ENCODE measurements at regions not wholly inside any gene's neighbourhood (a gene's known extent, or its start where the extent isn't known, plus 50 kb on each side); places are given as distances from the start of the nearest gene placed in this dataset.

DNA sequence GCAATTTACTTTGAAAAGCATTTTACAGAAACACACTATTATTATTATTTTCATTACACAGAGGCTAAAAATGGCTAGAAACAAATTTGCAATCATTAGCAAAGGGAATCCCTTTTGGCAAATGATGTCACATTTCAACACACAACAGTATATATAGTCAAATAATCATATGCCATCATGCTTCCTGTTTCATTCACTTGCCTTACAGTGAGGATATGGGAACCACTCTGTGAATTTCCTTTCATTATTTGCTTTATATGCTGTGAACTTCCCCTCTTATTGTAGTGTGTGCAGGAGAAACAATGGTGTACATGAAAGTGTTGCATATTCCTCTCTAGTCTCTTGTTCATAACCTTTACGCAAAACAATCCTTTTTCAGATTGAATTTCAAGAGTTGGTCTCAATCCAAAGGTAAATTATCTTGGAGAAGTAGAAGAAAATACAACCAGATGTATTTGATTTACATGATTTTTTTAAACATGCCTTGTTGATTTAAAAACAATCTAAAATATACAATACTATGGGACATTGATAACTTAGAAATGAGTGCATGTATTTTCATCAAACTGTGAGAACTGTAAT is 657.3 kb downstream of the EFNB2 start:
- no peak for DNase-seq (ENCODE audit: low spot score in 2 of 2)
- Histone ChIP-seq H3K36me3 (no peaks in the 10 kb centered on the region), H3K4me3 (no peak overlapping the region), H3K9me3 (no peaks in the 10 kb centered on the region), H3K4me1 (no peaks in the 10 kb centered on the region), H3K27me3 (no peaks in the 10 kb centered on the region), H3K27ac (no peak overlapping the region)
- TF ChIP-seq, protein P1, sequence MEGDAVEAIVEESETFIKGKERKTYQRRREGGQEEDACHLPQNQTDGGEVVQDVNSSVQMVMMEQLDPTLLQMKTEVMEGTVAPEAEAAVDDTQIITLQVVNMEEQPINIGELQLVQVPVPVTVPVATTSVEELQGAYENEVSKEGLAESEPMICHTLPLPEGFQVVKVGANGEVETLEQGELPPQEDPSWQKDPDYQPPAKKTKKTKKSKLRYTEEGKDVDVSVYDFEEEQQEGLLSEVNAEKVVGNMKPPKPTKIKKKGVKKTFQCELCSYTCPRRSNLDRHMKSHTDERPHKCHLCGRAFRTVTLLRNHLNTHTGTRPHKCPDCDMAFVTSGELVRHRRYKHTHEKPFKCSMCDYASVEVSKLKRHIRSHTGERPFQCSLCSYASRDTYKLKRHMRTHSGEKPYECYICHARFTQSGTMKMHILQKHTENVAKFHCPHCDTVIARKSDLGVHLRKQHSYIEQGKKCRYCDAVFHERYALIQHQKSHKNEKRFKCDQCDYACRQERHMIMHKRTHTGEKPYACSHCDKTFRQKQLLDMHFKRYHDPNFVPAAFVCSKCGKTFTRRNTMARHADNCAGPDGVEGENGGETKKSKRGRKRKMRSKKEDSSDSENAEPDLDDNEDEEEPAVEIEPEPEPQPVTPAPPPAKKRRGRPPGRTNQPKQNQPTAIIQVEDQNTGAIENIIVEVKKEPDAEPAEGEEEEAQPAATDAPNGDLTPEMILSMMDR (IDR thresholded peaks at IDR 0.05), result no peak
- intact Hi-C loops (cut with DNase I), result no loop called here

DNA sequence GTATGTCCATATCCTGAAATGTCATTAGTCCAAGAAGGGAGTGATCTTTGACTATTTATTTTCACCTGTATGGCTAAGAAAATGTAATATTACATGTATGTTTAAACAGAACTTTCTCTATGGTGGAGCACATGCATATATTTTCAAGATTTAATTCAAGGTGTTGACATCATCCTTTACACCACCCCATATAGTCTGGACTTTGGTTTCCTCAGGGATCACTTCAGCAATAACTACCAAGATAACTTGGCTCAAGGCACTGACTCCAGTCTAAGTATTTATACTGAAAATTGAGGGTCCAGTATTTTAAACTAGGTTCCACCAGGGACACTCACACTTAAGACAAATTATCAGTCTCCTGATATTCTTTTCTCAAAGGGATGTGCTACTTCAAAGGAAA is 660.6 kb downstream of the EFNB2 start:
- intact Hi-C loops (cut with DNase I), result no loop called here
- DNase-seq (ENCODE audit: low spot score in 2 of 2), result no peak
- TF ChIP-seq, protein P1 (IDR thresholded peaks at IDR 0.05), result no peak
- Histone ChIP-seq H3K9me3 (no peaks in the 10 kb centered on the region), H3K4me1 (no peaks in the 10 kb centered on the region), H3K27me3 (no peaks in the 10 kb centered on the region), H3K27ac (no peak overlapping the region), H3K4me3 (no peak overlapping the region), H3K36me3 (no peaks in the 10 kb centered on the region)

DNA sequence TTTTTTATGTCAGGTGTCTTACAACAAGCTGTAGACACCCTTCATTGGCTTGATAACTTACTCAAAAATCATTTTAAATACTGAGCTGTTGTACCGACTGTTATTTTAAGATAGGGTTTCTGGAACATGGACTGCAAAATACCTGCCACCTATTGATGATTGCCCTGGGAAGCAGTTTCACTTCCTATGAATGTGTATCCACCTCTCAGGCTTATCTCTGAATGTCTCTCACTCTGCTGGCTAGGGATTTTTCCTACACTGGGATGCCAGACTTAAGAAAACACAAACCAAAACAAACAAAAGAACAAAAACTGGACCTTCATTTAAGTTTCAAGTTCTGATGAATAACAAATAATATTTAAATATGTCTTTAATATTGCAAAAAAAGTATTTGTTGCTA is 663.7 kb downstream of the EFNB2 start:
- Histone ChIP-seq H3K4me1 (no peaks in the 10 kb centered on the region), H3K4me3 (no peak overlapping the region), H3K27ac (no peak overlapping the region), H3K36me3 (no peaks in the 10 kb centered on the region), H3K9me3 (no peaks in the 10 kb centered on the region), H3K27me3 (no peaks in the 10 kb centered on the region)
- TF ChIP-seq, protein P1 (IDR thresholded peaks at IDR 0.05), result no peak
- intact Hi-C loops (cut with DNase I), result no loop called here
- no peak for DNase-seq (ENCODE audit: low spot score in 2 of 2)

DNA sequence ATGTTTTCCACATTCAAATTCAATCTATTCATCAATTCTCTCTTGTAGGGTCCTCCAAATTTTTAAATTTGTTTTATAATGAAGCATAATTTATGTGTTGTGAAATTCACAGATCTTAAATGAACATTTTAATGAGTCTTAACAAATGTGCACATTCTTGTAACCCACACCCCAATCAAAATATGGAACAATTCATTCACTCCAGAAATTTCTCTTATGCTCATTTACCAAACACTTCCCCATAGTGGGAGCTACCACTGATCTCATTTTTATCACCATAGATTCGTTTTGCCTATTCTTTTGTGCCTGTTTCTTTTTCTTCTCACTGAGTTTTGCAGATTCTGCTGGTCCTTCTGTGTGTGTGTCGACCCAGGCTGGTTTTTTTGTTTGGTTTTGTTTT is 664.1 kb downstream of the EFNB2 start:
- Histone ChIP-seq H3K27me3 (no peaks in the 10 kb centered on the region), H3K9me3 (no peaks in the 10 kb centered on the region), H3K27ac (no peak overlapping the region), H3K4me1 (no peaks in the 10 kb centered on the region), H3K36me3 (no peaks in the 10 kb centered on the region), H3K4me3 (no peak overlapping the region)
- intact Hi-C loops (cut with DNase I), result no loop called here
- DNase-seq (ENCODE audit: low spot score in 2 of 2), result no peak
- TF ChIP-seq, protein P1 (IDR thresholded peaks at IDR 0.05), result no peak

DNA sequence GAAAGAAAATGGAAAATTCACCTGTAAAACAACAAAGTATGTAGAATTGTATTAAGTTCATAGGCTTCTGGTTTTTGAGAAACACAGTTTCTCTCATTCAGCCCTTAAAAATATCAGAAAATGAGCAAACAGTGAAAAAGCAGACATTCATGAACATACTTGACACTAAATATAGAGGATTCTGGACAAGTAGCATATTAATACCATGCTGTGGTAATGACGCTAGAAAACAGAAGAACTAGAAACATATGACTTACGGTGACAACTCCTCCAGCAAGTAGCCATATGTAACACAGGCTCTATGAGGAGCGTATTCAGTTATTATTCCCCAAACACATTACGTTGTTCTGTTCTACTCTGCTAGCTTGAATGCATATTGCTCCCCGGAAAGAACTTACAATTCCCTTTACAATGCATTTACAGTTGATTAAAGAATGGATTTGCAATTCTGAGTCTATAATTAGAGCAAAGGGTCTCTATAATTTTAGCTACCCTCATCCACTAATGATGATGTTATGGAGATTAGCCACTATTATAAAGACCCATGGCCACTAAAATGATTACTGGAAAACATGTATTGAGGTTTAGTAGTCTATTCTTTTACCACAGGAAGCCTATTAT is 672.1 kb downstream of the EFNB2 start:
- TF ChIP-seq, protein P1 (IDR thresholded peaks at IDR 0.05), result no peak
- Histone ChIP-seq H3K27me3 (no peaks in the 10 kb centered on the region), H3K9me3 (no peaks in the 10 kb centered on the region), H3K27ac (no peak overlapping the region), H3K4me3 (no peak overlapping the region), H3K36me3 (no peaks in the 10 kb centered on the region), H3K4me1 (no peaks in the 10 kb centered on the region)
- intact Hi-C loops (cut with DNase I), result no loop called here
- no peak for DNase-seq (ENCODE audit: low spot score in 2 of 2)

Data from ascending aorta (tissue), 2 donors.